CD4-positive, alpha-beta T cell treated with Interleukin-12 subunit alpha and Interleukin-12 subunit beta, for 1 hour (primary cell): ENCODE measurements at regions not wholly inside any gene's neighbourhood (a gene's known extent, or its start where the extent isn't known, plus 50 kb on each side); places are given as distances from the start of the nearest gene placed in this dataset.

Source experiments
- DNase-seq: peaks from one replicate; pipeline ENCODE4 v3.0.0-alpha.2; 2020

GRCh38 chr1:218778257-218779126 is 395.2 kb upstream of the LYPLAL1 start:
- no peak for DNase-seq

- no peak for DNase-seq
These were observed 394.2 kb upstream of the LYPLAL1 start for GRCh38 chr1:218779341-218780100.

- no peak for DNase-seq
These were observed 390.5 kb upstream of the LYPLAL1 start for GRCh38 chr1:218783131-218783530.

GRCh38 chr1:218783916-218784315 is 389.8 kb upstream of the LYPLAL1 start:
- DNase-seq, result no peak

DNA sequence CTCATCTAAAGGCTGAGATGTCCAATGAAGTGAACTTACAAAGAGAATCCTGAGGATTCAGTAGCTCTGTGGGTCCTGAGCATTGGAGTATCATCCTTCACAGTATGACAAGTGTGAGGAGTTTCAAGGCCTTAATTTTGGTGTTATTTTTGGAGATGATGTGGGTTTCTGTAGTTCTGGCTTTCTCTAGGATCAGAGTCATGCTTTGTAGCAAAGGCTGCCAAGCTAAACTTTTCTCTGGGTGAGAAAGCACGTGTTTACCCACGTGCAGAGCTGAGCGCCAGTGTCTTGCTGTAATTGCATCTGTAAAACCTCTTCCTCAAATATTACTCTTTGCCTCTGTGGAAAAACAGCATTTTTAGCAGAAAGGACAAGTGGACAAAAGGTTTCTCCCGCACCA is 387.8 kb upstream of the LYPLAL1 start:
- no peak for DNase-seq

DNA sequence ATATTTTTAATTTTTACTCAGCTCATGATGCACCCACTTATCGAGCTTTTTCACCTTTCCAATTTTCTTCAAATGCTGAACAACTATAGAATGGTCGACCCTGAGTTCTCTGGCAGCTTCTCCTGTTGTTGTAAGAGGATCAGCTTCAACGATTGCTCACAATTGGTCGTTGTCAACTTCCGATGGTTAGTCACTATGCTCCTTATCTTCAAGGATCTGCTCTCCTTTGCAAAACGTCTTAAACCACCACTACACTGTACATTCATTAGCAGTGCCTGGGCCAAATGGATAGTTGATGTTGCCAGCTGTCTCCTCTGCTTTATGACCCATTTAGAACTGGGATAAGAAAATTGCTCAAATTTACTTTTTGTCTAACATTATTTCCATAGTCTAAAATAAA is 385.9 kb upstream of the LYPLAL1 start:
- no peak for DNase-seq

- no peak for DNase-seq
These were observed 376.9 kb upstream of the LYPLAL1 start for GRCh38 chr1:218796773-218797172.

GRCh38 chr1:218802799-218803198 is 370.9 kb upstream of the LYPLAL1 start:
- DNase-seq, result no peak

- no peak for DNase-seq
These were observed 370.2 kb upstream of the LYPLAL1 start for GRCh38 chr1:218803351-218803997.

DNA sequence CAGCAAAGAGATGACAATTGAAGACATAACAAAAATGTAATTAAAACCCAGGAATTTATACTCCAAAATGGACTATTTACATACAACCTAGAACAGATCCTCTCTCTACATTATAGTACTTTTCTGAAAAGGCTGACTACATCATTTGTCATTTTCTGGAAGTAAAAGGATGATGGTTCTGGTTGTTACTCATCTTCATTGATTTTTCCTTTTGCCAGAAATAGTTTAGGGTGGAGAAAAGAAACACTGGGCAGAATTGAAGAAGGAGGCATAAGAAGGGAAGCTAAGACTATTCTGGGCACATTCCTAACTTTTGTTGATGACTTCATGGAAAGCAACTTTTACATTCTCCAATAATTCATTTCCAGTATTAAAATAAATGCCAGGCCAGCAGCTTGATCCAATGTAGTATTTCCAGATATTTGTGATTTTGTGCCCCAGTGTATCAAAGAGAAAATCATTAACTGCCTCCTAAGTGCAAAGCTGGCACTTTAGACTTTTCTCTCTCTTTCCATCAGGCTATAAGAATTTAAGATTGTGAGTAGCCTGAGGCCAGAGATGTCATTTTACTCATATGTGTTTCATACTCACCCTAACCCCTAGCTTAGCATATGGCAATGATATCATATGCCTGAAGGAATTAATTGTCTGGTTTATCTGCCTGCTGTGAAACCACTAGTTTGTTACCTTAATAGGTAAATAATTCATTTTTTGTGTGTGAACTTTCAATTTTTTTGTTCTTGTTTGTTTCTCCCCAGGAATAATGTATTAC is 369.5 kb upstream of the LYPLAL1 start:
- DNase-seq, result no peak

- no peak for DNase-seq
These were observed 364.6 kb upstream of the LYPLAL1 start for GRCh38 chr1:218809061-218809460.

DNA sequence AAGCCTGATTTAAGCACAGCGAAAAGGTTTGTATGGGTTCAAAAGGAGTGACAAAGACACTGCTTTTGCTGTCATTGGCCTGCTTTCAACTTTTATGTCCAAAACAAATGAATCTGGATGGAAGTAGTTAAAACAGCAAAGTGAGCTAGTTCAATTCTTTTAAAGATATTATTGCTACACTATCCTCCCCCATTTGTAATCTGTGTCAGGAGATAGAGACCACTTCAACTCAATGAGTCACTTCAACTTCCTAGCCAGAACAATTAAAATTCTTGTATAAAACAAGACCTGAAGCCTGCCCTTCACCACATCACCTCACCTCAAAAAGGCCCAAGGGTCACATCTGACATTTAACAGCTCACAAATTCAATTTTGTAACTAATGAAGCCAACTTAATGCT is 364.1 kb upstream of the LYPLAL1 start:
- DNase-seq, result no peak

DNA sequence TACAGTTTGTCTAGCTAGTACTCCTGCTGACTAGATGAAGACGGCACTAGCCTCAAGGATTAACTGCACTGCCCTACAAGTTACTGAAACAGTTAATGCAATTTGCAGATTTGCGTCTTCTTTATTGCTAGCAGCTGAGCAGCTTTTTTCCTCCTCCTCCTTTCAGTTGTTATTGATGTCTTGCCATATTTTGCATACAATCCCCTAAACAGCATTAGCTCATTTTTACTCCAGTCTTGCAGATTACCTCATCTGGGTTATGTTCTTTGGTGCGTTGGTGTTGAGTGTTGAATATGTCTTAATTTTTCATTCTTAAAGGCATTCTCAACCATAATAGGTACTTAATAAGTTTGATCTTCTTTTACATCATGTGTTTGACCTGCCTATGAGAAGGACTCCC is 363.4 kb upstream of the LYPLAL1 start:
- no peak for DNase-seq

GRCh38 chr1:218811497-218811896 is 362.2 kb upstream of the LYPLAL1 start:
- DNase-seq, result no peak

GRCh38 chr1:218812360-218812759 is 361.3 kb upstream of the LYPLAL1 start:
- no peak for DNase-seq

GRCh38 chr1:218813237-218813636 is 360.4 kb upstream of the LYPLAL1 start:
- no peak for DNase-seq

DNA sequence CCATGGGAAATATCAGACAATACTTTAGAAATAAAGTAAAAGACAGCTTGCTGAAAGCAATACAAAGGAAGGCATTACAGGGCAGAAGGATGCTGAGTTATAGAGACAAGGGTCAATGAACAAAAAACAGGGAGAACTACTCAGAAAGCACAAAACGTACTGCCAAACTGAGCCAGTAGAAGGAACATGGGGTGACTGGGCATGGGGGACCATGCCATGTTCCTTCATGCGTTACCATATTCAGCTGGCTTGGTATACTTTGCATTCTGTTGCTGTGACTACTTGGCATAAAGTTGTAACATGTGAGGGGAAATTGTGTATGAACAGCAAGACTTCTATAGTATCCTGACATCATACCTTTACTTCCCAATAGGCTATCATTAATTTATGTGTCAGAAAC is 358.6 kb upstream of the LYPLAL1 start:
- DNase-seq, result no peak

- DNase-seq, result no peak
These were observed 356.6 kb upstream of the LYPLAL1 start for GRCh38 chr1:218817071-218817470.

- DNase-seq, result no peak
These were observed 355.8 kb upstream of the LYPLAL1 start for GRCh38 chr1:218817691-218818465.

DNA sequence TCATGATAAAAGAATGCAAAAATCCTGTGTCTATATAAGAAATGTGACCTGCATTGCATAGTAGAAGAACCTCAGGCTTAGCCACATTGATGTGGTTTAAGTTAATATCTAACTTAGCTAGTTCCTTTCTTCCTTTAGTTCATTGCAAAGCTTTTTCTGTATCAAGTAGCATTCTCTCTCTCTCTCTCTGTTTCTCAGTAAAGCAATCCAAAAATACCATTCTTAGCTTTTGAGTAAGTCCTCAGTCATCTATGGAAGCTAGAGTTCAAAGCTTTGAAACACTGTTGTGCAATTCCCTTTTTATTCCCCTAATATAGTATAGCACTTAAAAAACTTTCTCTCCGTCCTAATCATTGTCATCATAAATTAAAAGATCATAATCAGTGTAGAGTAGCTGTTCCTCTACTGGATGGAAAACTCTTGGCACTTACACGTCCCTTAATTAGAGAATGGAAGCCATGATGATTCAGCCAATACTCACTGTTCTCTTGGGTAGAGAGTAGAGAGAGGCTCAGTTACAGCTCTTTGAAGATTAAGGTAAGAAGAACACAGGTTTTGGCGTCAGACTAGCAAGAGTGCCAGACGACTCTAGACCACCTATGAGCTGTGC is 350.3 kb upstream of the LYPLAL1 start:
- DNase-seq, result no peak

DNA sequence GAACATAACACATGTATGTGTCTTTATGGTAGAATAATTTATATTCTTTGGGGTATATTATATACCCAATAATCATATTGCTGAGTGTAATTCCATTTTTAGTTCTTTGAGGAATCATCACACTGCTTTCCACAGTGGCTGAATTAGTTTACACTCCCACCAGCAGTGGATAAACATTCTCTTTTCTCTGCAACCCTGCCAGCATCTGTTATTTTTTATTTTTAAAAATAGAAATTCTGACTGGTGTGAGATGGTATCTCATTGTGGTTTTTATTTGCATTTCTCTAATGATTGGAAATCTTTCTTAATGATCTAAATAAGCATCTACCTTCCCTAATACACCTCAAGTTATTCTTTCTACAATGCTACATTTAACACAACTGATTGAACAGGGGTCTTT is 346.2 kb upstream of the LYPLAL1 start:
- DNase-seq, result no peak
